Fibroblast of skin of back (primary cell): ENCODE measurements at regions not wholly inside any gene's neighbourhood (a gene's known extent, or its start where the extent isn't known, plus 50 kb on each side); places are given as distances from the start of the nearest gene placed in this dataset.

Source experiments
- DNase-seq: peaks from one replicate; pipeline ENCODE4 v3.0.0-alpha.2; 2013

DNA sequence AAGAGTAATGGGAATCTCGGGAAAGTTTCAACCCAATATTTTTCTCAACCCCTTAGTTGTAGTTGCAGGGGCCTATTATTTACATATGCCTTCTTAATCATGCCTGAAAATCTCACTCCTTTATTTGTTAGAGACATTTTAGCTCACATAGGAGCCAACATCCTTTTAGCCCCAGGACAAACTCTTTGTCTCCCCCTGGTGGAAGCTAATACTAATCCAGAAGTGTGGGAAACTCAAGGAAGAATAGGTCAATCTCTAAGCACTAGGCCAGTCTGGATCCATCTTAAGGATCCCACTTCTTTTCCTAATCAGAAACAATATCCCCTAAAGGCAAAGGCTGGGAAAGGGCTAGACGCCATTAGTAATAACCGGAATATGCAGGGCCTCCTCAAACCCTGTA is 550.9 kb upstream of the PKDCC start:
- no peak for DNase-seq

DNA sequence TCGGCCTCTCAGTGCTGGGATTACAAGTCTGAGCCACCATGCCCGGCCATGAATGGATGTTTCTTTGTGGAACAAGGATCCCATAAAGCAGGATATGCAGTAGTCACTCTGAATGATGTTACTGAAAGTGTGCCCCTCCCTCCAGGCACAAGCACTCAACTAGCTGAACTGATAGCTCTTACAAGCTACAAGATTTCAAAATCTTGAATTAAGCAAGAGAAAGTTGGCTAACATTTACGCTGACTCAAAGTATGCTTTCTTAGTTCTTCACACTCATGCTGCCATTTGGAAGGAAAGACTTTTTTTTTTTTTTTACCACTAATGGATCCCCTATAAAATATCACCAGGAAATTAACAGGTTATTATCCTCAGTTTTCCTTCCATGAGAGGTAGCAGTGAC is 549.0 kb upstream of the PKDCC start:
- no peak for DNase-seq

DNA sequence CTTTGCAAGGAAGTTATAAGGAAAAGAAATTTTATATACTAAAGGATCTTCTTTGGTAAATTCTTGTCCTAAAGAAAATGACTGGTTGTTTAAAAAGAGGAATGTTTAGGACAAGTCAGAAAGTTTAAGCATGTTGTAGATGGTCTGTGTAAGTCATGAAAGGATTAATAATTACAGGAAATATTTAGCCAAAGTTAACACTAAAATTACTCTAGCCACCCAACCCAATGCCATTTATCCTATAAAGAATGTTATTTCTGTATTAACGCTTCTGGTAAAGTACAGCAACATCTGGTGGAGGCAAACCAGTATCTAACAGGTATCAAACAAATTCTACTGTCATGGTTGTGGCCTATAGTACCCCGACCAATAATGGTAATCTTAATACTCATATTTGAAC is 546.9 kb upstream of the PKDCC start:
- DNase-seq: no peak

DNA sequence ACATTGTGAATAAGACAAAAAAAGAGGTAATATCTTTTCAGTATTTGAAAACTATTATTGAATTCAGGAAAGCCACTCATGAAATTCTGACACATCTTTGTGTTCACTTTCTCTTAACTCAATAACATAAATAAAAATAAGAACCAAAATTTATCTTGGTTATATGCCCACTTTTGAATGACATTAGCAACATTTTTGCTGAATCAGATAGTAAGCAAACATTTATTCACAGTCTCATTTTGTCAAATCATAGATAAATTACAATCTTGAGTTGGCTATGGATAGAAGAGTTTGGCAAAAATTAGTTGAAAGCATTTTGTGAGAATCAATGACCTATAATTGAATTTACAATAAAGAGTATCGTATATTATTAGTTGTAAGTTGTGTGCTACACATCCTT is 545.1 kb upstream of the PKDCC start:
- DNase-seq: no peak

DNA sequence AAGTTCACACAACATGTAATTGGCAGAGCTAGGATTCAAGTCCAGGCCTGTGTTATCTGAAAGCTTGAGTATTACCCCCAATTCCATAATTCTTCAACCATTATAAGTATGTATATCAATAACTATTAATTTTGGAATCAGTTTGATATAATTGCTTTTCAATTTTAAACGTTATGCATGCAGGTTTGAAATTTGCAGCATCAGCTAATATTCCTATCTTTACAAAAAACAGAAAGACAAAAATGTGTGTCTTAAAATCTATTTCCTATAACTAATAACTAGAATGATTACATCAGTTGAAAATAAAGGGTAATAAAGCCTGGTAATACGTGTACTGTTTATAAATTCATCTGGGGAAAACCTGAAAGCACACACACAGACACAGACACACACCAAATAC is 543.3 kb upstream of the PKDCC start:
- DNase-seq: no peak

DNA sequence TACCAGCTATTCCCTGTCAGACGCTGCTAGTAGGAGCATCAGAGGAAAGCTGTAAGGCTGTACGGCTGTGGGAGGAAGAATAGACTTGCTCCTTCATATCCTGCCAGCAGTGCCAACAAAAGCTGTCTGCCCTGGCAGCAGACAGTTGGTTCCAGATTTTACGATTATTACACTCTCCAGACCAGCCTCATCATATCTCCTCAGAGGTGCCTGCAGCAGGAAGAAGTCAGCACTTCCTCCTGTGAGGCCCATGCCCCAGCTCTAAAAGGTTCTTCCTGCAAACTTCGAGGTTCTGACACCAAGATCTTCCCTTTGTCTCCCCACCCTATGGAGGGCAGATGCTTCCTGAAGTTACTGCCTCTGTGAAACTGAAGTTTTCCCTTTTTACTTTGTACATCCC is 537.7 kb upstream of the PKDCC start:
- no peak for DNase-seq

DNA sequence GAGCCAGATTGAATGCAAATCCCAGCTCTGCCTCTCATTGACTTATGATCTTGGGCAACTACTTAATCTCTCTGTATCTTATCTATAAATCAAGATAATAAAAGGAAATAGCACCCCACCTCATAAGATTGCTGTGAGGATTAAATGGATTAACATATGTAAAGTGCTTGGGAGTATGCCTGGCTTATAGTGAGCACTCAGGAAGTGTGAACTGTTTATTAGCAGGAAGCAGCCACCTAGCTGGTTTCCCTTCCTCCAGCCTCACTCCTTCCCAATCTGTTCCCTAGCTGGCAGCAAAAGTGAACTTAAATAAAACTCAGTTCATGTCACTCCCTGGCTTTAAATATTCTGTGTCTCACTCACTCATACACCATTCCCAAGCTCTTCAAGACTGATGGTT is 526.6 kb upstream of the PKDCC start:
- no peak for DNase-seq

DNA sequence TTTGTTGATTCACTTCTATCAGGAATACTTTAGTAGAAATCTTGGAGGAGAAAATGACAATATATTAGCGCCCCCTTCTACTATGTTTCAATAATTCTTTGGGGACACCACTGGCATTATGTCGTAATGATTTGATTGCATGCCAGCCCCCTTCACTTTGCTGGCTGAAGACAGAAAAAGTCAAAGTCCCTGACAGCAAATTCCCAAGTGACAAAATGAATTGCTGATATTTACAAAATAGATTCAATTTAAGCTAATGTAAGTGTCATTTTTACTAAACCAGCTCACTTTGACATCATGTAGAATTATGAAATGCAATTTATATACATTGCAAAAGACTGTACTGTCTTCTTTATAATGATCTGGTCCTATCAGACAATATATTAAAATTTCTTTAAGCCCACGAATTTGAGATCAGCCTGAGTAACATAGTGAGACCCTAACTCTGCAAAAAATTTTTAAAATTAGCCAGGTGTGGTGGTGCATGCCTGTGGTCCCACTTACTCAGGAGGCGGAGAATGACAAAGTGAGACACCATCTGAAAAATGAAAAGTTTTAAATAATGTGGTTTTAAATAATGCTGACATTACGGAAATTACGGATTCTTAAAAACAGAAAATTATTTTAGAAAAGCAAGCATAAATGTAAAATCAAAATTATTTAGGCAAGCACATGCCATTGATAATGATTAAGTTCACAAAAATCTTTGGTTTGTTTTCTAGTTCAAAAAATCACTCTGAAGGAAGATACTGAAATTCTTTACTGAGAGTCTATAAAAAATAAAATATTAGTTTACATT is 520.1 kb upstream of the PKDCC start:
- DNase-seq: no peak

DNA sequence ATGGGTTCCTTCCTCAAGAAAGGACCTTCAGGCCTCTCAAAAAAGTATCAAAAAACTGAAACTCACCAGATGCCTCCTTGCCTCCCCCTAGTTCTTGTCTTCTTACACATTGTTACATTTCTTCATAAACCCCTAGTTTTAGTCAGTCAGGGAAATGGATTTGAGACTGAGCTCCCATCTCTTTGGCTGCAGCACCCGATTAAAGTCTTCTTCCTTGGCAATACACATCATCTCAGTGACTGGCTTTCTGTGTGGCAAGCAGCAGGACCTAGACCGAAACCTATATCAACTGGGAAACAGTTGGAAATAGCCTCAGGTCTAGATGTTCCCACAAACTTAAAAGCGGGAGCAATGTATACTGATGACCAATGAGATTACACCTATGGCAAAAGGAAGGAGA is 512.2 kb upstream of the PKDCC start:
- no peak for DNase-seq

DNA sequence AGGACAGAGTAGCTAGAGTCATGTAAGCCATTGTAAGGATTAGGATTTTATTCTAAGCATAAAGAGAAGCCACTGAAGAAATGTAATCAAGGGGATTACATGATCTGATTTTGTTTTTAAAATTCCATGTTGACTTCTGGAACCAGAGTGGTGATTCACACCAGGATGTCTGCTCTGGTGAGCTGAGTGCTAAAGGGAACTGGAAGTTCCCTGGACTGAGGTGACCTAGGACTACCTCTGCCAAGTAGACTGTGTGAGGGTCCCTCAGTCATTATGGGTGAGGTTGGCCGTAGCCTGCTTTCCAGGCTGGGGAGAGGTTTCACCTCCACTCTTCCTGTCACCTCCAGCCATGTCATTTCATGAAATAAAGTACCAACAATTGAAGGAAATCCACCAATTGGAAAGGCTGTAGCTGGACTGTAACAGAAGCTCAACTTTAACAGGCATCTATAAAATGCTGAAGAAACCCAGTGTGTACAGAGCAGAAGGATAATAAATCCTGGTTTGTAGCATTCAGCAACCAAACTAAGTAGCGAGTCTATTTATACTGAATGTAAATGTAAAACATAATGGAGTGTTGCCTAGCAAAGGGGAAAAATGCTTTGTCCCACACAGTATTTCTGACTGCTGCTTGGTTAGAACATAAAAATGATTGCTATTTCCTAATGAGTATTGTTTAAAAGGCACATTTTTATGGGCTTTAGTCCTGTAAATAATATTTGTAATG is 507.4 kb upstream of the PKDCC start:
- DNase-seq: peak; percentile 4

DNA sequence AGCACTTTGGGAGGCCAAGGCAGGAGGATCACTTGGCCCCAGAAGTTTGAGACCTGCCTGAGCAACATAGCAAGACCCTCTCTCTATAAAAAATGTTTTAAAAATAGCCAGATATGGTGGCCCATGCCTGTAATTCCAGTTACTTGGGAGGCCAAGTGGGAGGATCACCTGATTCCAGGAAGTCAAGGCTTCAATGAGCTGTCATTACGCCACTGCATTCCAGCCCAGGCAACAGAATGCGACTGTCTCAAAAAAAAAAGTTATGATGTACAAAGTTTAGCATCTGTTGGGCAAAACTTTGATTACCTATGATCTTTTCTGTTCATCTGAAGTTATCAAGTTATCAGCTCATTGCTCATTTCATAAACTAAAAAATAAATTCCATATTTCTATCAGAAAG is 504.1 kb upstream of the PKDCC start:
- DNase-seq: no peak

DNA sequence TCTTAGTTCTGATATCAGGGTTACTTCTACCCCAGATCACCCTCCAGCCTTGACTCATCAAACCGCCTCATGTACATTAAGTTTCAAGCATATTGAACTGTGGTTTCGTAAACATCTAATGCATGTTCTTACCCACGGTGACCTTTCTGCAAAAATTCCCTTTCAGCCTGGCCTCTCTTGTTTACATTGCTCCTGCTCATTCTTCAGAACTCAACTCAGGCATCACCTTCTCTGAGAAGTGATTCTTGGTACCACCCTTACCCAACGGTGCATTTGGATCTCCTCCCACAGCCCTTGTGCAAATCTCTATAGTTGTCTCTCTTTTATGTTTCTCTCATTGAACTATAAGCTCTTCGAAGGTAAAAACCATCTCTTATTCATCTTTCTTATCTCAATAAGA is 503.1 kb upstream of the PKDCC start:
- DNase-seq: no peak

DNA sequence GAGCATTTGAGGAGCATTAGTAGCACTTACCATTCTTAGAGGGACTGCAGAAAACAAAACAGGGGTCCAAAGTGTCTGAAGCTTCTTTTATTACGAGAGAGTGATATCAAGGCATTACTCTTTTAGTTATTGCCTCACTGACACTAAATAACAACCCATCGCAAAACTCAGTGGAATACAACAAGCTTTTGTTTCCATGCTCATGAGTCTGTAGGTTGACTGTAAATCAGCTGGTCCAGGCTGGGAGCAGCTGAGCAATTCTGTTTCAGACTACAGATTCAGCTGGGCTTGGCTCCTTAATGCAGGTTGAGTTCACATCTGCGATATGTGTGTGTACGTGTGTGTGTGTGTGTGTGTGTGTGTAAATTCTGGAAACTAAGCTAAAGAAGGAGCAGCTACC is 501.8 kb upstream of the PKDCC start:
- DNase-seq: no peak

DNA sequence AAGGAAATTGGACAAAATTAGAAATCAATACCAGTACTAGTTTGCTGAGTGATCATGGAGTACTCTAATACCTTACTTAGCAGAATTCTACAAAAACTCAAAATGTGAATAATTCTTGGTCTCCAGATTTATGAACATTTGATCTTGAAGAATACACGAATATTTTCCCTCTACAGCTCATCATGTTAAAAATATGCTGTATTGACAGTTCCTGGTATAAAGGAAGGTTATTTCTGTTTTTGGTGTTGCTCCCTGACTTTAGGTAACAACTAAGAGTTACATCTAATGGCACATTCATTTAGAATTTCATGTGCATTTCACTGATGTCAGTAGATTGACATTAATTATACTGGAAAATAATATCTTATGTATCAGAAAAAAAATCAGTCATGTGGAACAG is 479.2 kb upstream of the PKDCC start:
- DNase-seq: no peak

DNA sequence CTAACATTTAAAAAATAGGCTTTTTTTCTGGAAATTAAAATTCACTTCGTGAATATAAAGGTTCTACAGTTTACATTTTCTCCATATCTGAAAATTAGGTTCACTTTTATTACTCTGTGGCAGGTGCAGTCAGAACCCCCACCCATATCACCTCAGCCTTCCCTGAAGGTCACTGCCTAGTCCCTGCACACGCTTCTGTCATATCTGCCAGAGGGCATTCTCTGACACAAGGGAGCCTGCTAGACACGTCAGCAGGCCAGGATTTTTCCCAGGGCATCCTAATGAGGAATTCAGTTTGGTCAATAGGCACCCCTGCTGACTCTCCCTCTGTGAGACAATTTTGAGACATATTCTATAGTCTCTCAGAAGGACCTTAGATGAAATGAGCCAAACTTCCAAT is 475.7 kb upstream of the PKDCC start:
- no peak for DNase-seq

DNA sequence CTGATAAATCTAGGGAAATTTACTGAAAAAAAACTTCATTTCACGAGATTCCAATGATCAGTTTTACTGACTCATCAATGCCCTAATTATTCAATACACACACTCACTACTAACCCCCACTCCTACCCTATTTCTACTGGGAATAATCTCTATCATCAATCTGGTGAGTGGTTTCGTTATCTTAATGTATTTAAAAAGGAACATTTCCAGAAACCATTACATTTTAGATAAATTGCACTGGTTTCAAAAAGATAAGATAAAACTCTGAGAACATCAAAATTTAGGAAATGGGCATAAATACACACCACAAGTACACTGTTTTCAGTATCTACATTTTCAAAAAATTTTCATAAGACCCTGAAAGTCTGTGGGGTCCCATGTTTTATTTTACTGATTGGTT is 471.4 kb upstream of the PKDCC start:
- DNase-seq: no peak

DNA sequence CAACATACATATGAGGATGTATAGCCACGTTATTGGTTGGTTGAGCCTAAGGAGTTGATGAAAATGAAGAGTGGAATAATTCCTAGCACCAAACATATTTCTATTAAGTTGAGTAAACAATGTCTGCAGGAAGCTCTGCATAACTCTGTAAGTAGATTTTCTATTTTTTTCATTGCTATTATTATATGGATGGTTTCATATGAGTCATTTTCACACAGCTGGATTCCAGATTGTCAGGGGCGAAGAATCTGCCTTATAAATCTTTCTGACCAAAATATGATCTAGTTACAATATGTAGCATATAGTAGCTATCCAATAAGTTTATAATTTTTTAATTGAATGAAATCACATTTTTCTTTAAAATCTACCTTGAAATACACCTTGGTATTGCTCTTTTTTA is 468.0 kb upstream of the PKDCC start:
- DNase-seq: peak; percentile 91

DNA sequence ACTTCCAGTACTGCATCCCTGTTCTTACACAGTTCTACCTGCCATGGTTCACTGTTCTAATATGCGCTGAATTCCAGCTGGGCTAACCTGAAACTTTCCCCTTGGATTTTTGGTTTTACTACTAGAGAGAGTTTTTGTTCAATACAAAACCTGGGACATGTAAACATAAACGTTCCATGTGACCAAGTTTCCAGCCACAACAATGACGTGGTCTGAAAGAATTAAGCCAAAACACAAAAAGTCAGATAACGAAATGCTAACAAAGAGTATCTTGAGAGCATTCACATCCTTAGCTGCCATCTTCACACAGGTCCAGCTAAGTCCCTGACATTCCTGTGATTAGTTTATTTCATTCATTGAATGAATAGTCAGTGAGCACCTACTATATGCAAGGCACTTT is 467.0 kb upstream of the PKDCC start:
- DNase-seq: peak; percentile 34

DNA sequence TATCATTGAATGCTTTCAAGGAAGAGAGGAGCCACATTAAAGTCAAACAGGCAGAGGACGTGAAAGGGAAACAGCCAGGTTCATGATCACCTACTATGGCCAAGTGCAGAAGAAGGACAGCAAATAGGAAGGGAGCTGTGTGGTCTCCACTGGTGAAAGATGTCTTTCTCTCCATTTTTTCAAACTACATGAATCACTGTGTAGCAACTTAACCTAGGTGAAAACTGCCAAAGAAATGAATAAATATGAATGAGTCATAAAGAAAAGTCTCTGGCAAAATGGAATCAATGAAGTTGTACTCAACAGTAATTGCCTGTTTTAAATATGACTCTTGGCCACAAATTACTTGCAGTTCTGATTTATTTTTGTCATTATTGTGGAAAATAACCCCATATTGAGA is 452.6 kb upstream of the PKDCC start:
- peak; percentile 72 for DNase-seq

DNA sequence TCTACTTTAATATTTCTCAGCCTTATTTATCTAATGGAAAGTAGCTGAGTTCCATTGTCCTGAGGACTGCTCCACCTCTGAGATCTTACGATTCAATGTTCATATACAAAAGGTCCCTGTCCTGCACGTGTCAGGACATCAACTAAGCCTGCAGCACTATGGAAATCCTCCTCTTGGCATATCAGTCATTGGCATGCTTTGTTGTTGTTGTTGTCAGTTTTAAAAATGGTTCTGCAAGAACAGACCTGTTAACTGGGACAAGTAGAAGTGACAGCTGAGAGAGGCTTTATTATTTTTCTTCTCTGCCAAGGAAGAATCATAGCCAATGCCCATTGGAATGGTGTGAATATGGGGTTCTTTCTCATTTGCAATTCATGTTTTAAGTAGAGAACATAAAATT is 450.1 kb upstream of the PKDCC start:
- DNase-seq: no peak

DNA sequence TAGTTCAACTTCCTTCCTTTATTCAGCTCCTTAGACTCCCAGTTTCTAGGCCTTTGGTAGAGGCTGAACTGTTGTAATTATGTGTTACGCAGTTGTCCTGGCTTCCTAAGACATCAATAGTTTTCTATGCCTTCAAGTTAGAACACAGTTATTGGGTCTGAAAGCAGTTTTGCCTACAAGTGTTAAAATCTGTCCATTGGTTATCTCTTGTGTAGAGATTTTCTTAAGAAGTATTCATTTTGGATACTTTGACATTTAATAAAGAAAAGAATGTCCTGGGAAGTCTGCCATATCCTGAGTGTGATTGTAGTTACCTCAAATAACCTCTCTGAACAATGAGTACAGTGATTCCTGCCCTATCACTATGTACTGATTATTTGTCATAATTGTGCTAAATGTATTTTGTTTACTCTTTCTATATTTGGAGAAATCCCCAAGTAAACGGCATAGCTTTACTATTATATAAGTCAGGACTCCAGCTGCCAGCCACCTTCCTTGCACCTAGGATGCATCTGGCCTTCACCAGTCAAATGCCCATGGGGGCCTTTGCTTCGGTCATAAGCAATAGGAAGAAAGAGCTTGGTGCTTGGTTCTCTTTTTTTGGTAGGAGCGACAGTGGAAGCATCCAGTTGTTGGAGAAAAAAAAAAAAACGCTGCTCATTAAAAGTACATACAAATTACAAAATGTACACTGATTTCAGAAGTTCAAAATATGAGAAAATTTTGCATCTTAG is 449.5 kb upstream of the PKDCC start:
- peak; percentile 63 for DNase-seq

DNA sequence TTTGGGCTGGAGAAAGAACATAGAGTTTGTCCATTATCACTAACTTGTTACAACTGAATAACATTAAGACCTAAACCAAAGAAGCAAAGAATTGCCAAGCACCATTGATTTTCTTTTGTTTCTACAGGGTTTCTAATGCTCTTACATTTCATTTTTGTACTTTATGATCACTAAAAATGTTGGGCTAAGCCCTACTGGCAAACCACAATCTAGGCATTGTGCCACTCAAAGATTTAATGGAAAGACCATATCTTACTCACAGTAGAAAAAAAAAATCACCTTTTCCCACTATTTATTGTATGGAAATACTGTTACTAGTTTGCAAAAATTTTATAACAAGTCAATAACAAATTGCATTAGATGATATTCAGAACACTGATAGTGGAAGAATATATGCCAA is 447.4 kb upstream of the PKDCC start:
- DNase-seq: peak; percentile 57

DNA sequence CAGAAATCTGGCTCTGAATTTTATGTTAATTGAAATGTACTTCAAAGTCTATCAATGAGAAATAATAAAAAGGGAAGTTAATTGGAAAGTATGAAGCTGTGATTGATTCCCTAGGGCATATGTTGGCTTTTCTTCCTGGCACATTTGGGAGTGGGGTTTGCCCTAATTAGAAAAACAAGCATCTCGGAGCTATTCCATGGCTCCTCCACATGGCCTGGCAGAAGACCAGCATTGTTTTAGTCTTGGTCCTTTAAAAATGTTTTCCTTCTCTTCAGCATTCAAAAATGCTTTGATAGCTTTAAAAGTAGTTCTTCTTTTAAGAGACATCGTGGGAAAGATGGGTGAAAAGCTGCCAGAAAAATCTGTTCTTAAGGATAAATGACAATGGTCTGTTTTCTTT is 445.5 kb upstream of the PKDCC start:
- no peak for DNase-seq

DNA sequence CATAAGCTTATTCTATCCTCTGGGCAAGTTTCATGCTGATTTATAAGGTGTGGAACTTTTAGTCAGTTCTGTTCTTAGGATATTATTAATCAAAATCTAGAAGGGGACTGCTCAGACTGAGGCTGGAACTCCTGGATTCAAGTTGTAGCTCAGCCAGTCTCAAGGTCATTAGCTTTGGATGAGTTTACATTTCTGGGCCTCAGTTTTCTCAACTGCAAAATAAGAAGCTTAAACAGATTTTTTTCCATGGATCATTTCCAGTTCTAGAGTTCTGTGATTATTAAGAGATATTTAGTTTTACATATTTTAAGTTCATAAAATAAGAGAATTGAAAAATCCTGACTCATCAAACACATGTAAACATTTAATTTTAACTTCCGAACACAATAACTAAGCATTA is 442.5 kb upstream of the PKDCC start:
- DNase-seq: no peak
